CD4-positive, alpha-beta T cell (primary cell): ENCODE measurements at regions not wholly inside any gene's neighbourhood (a gene's known extent, or its start where the extent isn't known, plus 50 kb on each side); places are given as distances from the start of the nearest gene placed in this dataset.

Source experiments
- ATAC-seq: fragments of 200-7000 bp; cut with Tn5 transposase; one replicate; pipeline ENCODE4 v1.10.0; 2022; ENCODE audit warnings: mild to moderate bottlenecking; ENCODE audit not compliant: poor library complexity
- CTCF ChIA-PET: fragments of 350-600 bp; sonication (Branson Sonifier 250); formaldehyde crosslinking; loops from one replicate; lab custom pipeline; 2021; ENCODE audit warnings: antibody characterized with exemption, inconsistent platforms; lab: Charles Lee
- POLR2A ChIA-PET: fragments of 350-600 bp; sonication (Branson Sonifier 250); formaldehyde crosslinking; loops from one replicate; lab custom pipeline; 2021; ENCODE audit warnings: antibody characterized with exemption, inconsistent platforms; lab: Charles Lee
- DNase-seq, 14 experiments: peaks; one replicate each; pipeline ENCODE4 v3.0.0-alpha.2; 2013 to 2020; ENCODE audit warnings: mixed read lengths in 2 of 14
- H3K27ac ChIP-seq, 2 donors: one replicate each; pipeline versions ENCODE4 v1.5.1 to v1.7.0; 2013; ENCODE audit warnings: low read length in 2 of 2, low read depth in 1 of 2, mild to moderate bottlenecking in 1 of 2
- H3K27me3 ChIP-seq, 2 experiments: 1 replicate in 1 of 2; 2 replicates in 1 of 2; pipeline versions ENCODE4 v1.6.1 to v1.7.0; 2013; ENCODE audit warnings: low read length in 2 of 2, control low read depth in 1 of 2, mild to moderate bottlenecking in 1 of 2, moderate library complexity in 1 of 2; ENCODE audit not compliant: insufficient read depth in 2 of 2, control insufficient read depth in 1 of 2
- H3K36me3 ChIP-seq: one replicate; pipeline ENCODE4 v1.6.1; 2013; ENCODE audit warnings: low read length, control low read depth; ENCODE audit not compliant: insufficient read depth
- H3K4me1 ChIP-seq: one replicate; pipeline ENCODE4 v1.6.1; 2013; ENCODE audit warnings: low read length, control low read depth; ENCODE audit not compliant: insufficient read depth
- H3K4me3 ChIP-seq: one replicate; pipeline ENCODE4 v1.5.1; 2013; ENCODE audit warnings: mild to moderate bottlenecking, low read length, moderate library complexity
- H3K9me3 ChIP-seq, 2 experiments: 1 replicate in 1 of 2; 2 replicates in 1 of 2; pipeline versions ENCODE4 v1.6.1 to v1.7.0; 2013; ENCODE audit warnings: low read length in 2 of 2, mild to moderate bottlenecking in 2 of 2, control low read depth in 1 of 2, moderate library complexity in 1 of 2; ENCODE audit not compliant: control insufficient read depth in 1 of 2, insufficient read depth in 1 of 2
- H3K27ac Mint-ChIP-seq: one replicate; pipeline ENCODE4 v1.8.0; 2020; ENCODE audit warnings: mixed read lengths
- H3K27me3 Mint-ChIP-seq: one replicate; pipeline ENCODE4 v1.8.0; 2021; ENCODE audit warnings: mixed read lengths
- H3K36me3 Mint-ChIP-seq: one replicate; pipeline ENCODE4 v1.8.0; 2021; ENCODE audit warnings: low read depth, mixed read lengths
- H3K4me1 Mint-ChIP-seq: one replicate; pipeline ENCODE4 v1.8.0; 2021; ENCODE audit warnings: low read depth, mixed read lengths
- H3K4me3 Mint-ChIP-seq: one replicate; pipeline ENCODE4 v1.8.0; 2020; ENCODE audit warnings: mild to moderate bottlenecking, mixed read lengths
- H3K9me3 Mint-ChIP-seq: one replicate; pipeline ENCODE4 v1.8.0; 2020; ENCODE audit warnings: mixed read lengths
- intact Hi-C, 2 experiments: fragments of 100-400 bp; cut with DNase I in 1 of 2; cut with micrococcal nuclease in 1 of 2; formaldehyde crosslinking; loops; one replicate each; pipeline versions ENCODE4 v1.15.1 to v1.9.0; 2023 to 2025; cut with DNase I, micrococcal nuclease
- TF ChIP-seq, protein P1 (sequence below): fragments of 200-600 bp; IDR thresholded peaks from one replicate; pipeline ENCODE4 v1.8.0; 2022; ENCODE audit warnings: antibody characterized with exemption, mild to moderate bottlenecking

DNA sequence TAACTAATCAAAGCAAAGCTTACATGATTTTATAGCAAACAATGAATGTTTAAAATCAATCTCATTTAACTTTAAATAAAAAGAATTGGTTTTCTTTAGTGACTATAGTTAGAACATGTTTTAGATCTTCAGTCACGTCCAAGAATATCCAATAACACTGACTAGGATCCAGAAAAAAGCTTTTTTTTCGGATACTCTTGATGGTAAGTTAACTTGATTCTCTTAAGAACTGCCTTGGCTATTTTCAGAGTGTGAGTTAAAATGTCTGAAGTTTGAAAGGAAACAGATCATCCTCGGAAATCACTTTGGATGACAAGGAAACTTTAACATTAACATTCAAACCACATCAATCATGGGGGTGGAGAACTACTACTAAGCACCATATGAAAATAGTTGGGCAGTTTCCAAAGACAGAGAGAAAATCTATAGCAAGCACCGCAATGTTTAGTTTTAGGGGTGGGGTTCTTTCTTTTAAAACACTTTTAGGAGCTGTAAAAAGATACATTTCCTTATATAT lies 83.7 kb upstream of the SLC27A6 start:
- Histone ChIP-seq H3K9me3 (no peaks in the 10 kb centered on the region), H3K36me3 (no peaks in the 10 kb centered on the region), H3K27ac (no peak overlapping the region), H3K4me3 (no peak overlapping the region), H3K27me3 (no peaks in the 10 kb centered on the region), H3K4me1 (no peaks in the 10 kb centered on the region)
- ChIA-PET POLR2A (no interaction called here), CTCF (no interaction called here)
- H3K4me1 Mint-ChIP-seq, result no peaks in the 10 kb centered on the region
- H3K4me3 Mint-ChIP-seq, result no peak overlapping the region
- no peaks in the 10 kb centered on the region for H3K36me3 Mint-ChIP-seq
- no peak overlapping the region for H3K27ac Mint-ChIP-seq
- H3K27me3 Mint-ChIP-seq, result peaks cover 7% of the 10 kb centered on the region
- H3K9me3 Mint-ChIP-seq, result no peaks in the 10 kb centered on the region
- ATAC-seq (no peak), DNase-seq (no peak)
- intact Hi-C loops, result no loop called here
- TF ChIP-seq, protein P1, sequence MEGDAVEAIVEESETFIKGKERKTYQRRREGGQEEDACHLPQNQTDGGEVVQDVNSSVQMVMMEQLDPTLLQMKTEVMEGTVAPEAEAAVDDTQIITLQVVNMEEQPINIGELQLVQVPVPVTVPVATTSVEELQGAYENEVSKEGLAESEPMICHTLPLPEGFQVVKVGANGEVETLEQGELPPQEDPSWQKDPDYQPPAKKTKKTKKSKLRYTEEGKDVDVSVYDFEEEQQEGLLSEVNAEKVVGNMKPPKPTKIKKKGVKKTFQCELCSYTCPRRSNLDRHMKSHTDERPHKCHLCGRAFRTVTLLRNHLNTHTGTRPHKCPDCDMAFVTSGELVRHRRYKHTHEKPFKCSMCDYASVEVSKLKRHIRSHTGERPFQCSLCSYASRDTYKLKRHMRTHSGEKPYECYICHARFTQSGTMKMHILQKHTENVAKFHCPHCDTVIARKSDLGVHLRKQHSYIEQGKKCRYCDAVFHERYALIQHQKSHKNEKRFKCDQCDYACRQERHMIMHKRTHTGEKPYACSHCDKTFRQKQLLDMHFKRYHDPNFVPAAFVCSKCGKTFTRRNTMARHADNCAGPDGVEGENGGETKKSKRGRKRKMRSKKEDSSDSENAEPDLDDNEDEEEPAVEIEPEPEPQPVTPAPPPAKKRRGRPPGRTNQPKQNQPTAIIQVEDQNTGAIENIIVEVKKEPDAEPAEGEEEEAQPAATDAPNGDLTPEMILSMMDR, result no peak

- Mint-ChIP-seq H3K27ac (no peak overlapping the region), H3K4me3 (no peak overlapping the region), H3K9me3 (no peaks in the 10 kb centered on the region), H3K27me3 (peaks cover 7% of the 10 kb centered on the region), H3K4me1 (no peaks in the 10 kb centered on the region), H3K36me3 (no peaks in the 10 kb centered on the region)
- H3K27ac ChIP-seq, result no peak overlapping the region
- intact Hi-C loops, result no loop called here
- CTCF ChIA-PET, result no interaction called here
- no peaks in the 10 kb centered on the region for H3K9me3 ChIP-seq
- no peaks in the 10 kb centered on the region for H3K27me3 ChIP-seq
- DNase-seq, result no peak
- H3K4me3 ChIP-seq, result no peak overlapping the region
- TF ChIP-seq, protein P1, result no peak
- H3K36me3 ChIP-seq, result no peaks in the 10 kb centered on the region
- POLR2A ChIA-PET, result no interaction called here
- no peak for ATAC-seq
- H3K4me1 ChIP-seq, result no peaks in the 10 kb centered on the region
Measured at GRCh38 chr5:128885649-128886255, 79.5 kb upstream of the SLC27A6 start.

- intact Hi-C loops, result no loop called here
Measured at GRCh38 chr5:128895122-128895521, 70.2 kb upstream of the SLC27A6 start.

More at GRCh38 chr5:128895122-128895521, 70.2 kb upstream of the SLC27A6 start:
- H3K36me3 Mint-ChIP-seq, result no peaks in the 10 kb centered on the region
- DNase-seq (no peak), ATAC-seq (no peak)
- ChIA-PET POLR2A (no interaction called here), CTCF (no interaction called here)
- H3K27ac Mint-ChIP-seq, result no peak overlapping the region
- Histone ChIP-seq H3K9me3 (no peaks in the 10 kb centered on the region), H3K27me3 (no peaks in the 10 kb centered on the region), H3K36me3 (no peaks in the 10 kb centered on the region), H3K4me3 (no peak overlapping the region), H3K4me1 (no peaks in the 10 kb centered on the region), H3K27ac (no peak overlapping the region)
- H3K9me3 Mint-ChIP-seq, result no peaks in the 10 kb centered on the region
- H3K4me1 Mint-ChIP-seq, result no peaks in the 10 kb centered on the region
- no peaks in the 10 kb centered on the region for H3K27me3 Mint-ChIP-seq
- TF ChIP-seq, protein P1, result no peak
- H3K4me3 Mint-ChIP-seq, result no peak overlapping the region
